CD4-positive, alpha-beta T cell treated with Interleukin-15 for 4 hours (primary cell): ENCODE measurements at regions not wholly inside any gene's neighbourhood (a gene's known extent, or its start where the extent isn't known, plus 50 kb on each side); places are given as distances from the start of the nearest gene placed in this dataset.

Experiments
- DNase-seq: peaks from one replicate; pipeline ENCODE4 v3.0.0-alpha.2; 2020; ENCODE audit warnings: low spot score

- no peak for DNase-seq
These were observed 230.5 kb downstream of the PIK3C3 start for GRCh38 chr18:42185486-42185885.

GRCh38 chr18:42187611-42188380, 232.8 kb downstream of the PIK3C3 start:
- no peak for DNase-seq

GRCh38 chr18:42190643-42191042, 235.6 kb downstream of the PIK3C3 start:
- DNase-seq, result no peak

GRCh38 chr18:42192251-42193248, 237.5 kb downstream of the PIK3C3 start:
- DNase-seq, result no peak

- no peak for DNase-seq
These were observed 241.6 kb downstream of the PIK3C3 start for GRCh38 chr18:42196651-42197050.

- DNase-seq, result no peak
These were observed 246.1 kb downstream of the PIK3C3 start for GRCh38 chr18:42201137-42201536.

GRCh38 chr18:42211201-42211600, 256.2 kb downstream of the PIK3C3 start:
- no peak for DNase-seq

GRCh38 chr18:42222557-42222956, 267.5 kb downstream of the PIK3C3 start:
- DNase-seq, result no peak

GRCh38 chr18:42228581-42228980, 273.5 kb downstream of the PIK3C3 start:
- no peak for DNase-seq

- DNase-seq, result no peak
These were observed 274.5 kb downstream of the PIK3C3 start for GRCh38 chr18:42229211-42230210.

GRCh38 chr18:42230636-42231035, 275.6 kb downstream of the PIK3C3 start:
- no peak for DNase-seq

GRCh38 chr18:42231284-42231683, 276.2 kb downstream of the PIK3C3 start:
- DNase-seq, result no peak

GRCh38 chr18:42231796-42232195, 276.8 kb downstream of the PIK3C3 start:
- DNase-seq, result no peak

GRCh38 chr18:42233908-42234307, 278.9 kb downstream of the PIK3C3 start:
- DNase-seq, result no peak

- no peak for DNase-seq
These were observed 287.7 kb downstream of the PIK3C3 start for GRCh38 chr18:42242758-42243157.

- no peak for DNase-seq
These were observed 290.1 kb downstream of the PIK3C3 start for GRCh38 chr18:42245137-42245536.

- DNase-seq, result no peak
These were observed 301.1 kb downstream of the PIK3C3 start for GRCh38 chr18:42255908-42256765.

- DNase-seq, result no peak
These were observed 303.4 kb downstream of the PIK3C3 start for GRCh38 chr18:42258301-42258965.

- no peak for DNase-seq
These were observed 306.7 kb downstream of the PIK3C3 start for GRCh38 chr18:42261731-42262130.

- no peak for DNase-seq
These were observed 309.5 kb downstream of the PIK3C3 start for GRCh38 chr18:42264497-42264896.
